NOMO-1 (cell line): ENCODE measurements at regions not wholly inside any gene's neighbourhood (a gene's known extent, or its start where the extent isn't known, plus 50 kb on each side); places are given as distances from the start of the nearest gene placed in this dataset.

ENCODE experiments used
- DNase-seq, 2 experiments: peaks; one replicate each; lab custom pipeline; 2025; ENCODE audit not compliant: unreplicated experiment in 2 of 2; lab: John Stamatoyannopoulos, UW

GRCh38 chr11:119863851-119864601, 135.0 kb upstream of the NECTIN1 start:
- DNase-seq: no peak

GRCh38 chr11:119863236-119863635, 134.2 kb upstream of the NECTIN1 start:
- DNase-seq: no peak

- no peak for DNase-seq
Measured at GRCh38 chr11:119861160-119861559, 132.2 kb upstream of the NECTIN1 start.

GRCh38 chr11:119860561-119861094, 131.6 kb upstream of the NECTIN1 start:
- DNase-seq: no peak

GRCh38 chr11:119859684-119860083, 130.7 kb upstream of the NECTIN1 start:
- DNase-seq: no peak

GRCh38 chr11:119858288-119858687, 129.3 kb upstream of the NECTIN1 start:
- no peak for DNase-seq

- DNase-seq: no peak
Measured at GRCh38 chr11:119856681-119857485, 127.9 kb upstream of the NECTIN1 start.

GRCh38 chr11:119855066-119855465, 126.1 kb upstream of the NECTIN1 start:
- no peak for DNase-seq

- no peak for DNase-seq
Measured at GRCh38 chr11:119854521-119854920, 125.5 kb upstream of the NECTIN1 start.

GRCh38 chr11:119853581-119854360, 124.8 kb upstream of the NECTIN1 start:
- DNase-seq: no peak

GRCh38 chr11:119852741-119853140, 123.7 kb upstream of the NECTIN1 start:
- no peak for DNase-seq

- DNase-seq: no peak
Measured at GRCh38 chr11:119850822-119851409, 121.9 kb upstream of the NECTIN1 start.

- no peak for DNase-seq
Measured at GRCh38 chr11:119849872-119850271, 120.9 kb upstream of the NECTIN1 start.

- DNase-seq: no peak
Measured at GRCh38 chr11:119847853-119848252, 118.9 kb upstream of the NECTIN1 start.

GRCh38 chr11:119846374-119846773, 117.4 kb upstream of the NECTIN1 start:
- DNase-seq: no peak

- no peak for DNase-seq
Measured at GRCh38 chr11:119845756-119846155, 116.8 kb upstream of the NECTIN1 start.

- DNase-seq: no peak
Measured at GRCh38 chr11:119845305-119845704, 116.3 kb upstream of the NECTIN1 start.

- DNase-seq: no peak
Measured at GRCh38 chr11:119844808-119845207, 115.8 kb upstream of the NECTIN1 start.

- no peak for DNase-seq
Measured at GRCh38 chr11:119843877-119844276, 114.9 kb upstream of the NECTIN1 start.

- DNase-seq: no peak
Measured at GRCh38 chr11:119842731-119843130, 113.7 kb upstream of the NECTIN1 start.
